ENCODE measurements at regions not wholly inside any gene's neighbourhood (a gene's known extent, or its start where the extent isn't known, plus 50 kb on each side); places are given as distances from the start of the nearest gene placed in this dataset.

DNA sequence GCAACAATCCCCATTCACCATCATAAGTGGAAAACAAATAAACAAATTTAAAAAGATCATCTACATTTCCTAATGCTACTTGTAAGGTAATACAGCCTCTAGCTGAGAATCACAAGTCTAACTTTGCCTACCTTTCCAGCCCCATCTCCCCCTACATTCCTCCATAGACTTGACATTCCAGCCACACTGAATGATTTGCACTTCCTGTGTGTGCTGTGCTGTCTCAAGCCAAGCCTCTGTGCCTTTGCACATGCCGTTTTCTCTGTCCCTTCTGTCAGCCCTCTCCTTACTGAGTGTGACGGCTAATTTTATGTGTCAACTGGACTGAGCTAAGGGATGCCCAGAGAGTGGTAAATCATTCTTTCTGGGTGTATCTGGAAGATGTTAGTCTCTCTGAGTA is 82.4 kb upstream of the MBIP start:
- Mint-ChIP-seq H3K27ac (no peak overlapping the region), H3K4me1 (ENCODE audit: low read depth) (no peaks in the 10 kb centered on the region), H3K36me3 (ENCODE audit: low read depth) (no peaks in the 10 kb centered on the region), H3K27me3 (ENCODE audit: insufficient read depth) (peaks cover 4% of the 10 kb centered on the region), H3K9me3 (no peaks in the 10 kb centered on the region), H3K4me3 (no peak overlapping the region)
- intact Hi-C loops (cut with micrococcal nuclease): no loop called here
- no peak for DNase-seq (ENCODE audit: low spot score)

DNA sequence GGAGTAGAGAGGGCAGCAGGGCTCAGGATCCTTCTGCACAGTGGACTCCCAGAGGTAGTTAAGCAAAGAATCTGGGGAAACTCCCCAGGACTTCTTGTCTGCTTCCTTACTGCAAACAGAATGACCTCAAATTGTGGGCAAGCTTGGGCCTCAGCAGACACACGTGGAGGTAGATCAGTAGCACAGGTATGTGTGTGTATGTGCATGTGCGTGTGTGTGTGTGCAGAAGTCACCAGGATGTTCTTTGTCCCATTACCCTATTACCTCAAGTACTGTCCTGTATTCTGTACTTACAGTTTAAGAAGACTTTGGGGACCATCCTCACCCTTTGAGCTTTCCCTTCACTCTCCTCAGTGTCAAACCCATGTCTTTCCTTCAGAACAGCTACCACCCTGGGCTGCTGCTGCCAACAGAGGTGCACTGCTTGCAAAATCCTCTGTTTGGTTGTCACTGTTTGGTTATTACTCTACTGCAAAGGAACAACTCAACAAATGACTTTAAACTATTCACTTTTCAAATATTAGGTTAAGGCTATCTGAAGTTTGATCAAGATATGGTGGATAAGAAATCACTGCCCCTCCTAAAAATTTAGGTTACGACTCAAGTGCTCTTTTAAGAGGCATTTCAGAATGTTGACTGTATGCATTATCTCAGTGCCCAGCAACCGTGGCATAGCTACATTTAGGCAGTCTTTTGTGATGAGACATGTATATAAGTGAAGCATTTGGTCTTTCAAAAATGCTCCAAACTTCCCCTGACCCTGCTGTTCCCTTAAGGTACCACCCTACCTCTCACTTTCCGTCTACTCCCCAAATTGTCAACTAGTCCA is 78.2 kb upstream of the MBIP start:
- Mint-ChIP-seq H3K9me3 (no peaks in the 10 kb centered on the region), H3K27me3 (ENCODE audit: insufficient read depth) (peaks cover 3% of the 10 kb centered on the region), H3K36me3 (ENCODE audit: low read depth) (no peaks in the 10 kb centered on the region), H3K4me3 (no peak overlapping the region), H3K27ac (no peak overlapping the region), H3K4me1 (ENCODE audit: low read depth) (no peaks in the 10 kb centered on the region)
- DNase-seq (ENCODE audit: low spot score): no peak
- intact Hi-C loops (cut with micrococcal nuclease): no loop called here

DNA sequence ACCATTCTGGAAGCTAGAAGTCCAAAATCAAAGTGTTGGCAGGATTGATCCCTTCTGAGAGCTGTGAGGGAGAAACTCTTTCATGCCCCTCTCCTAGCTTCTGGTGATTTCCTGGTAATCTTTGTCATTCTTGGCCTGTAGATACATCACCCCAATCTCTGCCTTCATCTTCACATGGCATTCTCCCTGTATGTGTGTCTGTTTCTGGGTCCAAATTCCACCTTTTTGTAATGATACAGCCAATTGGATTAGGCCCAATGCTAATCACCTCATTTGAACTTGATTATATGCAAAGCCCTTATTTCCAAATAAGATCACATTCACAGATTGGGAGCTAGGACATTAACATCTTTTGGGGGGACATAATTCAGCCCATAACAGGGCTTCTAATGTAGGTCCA is 76.9 kb upstream of the MBIP start:
- H3K36me3 Mint-ChIP-seq (ENCODE audit: low read depth): no peaks in the 10 kb centered on the region

DNA sequence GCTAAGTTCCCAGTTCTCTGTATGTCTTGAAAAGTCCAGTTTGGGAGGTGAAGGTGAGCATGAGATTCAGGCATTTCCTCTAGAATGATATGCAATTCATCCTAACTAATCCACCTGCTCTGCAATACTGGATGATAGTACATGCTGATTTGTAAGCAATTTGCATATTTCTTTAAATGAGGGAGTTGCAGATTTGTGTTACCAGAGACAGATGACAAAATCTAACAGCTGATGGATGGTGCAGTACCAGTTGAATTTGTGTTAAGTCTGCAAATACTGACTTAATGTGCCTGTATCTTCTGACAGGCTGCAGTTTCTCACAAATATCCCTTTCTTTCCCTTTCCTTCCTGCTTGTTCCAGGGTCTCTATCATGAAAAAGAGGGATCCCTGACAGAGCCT is 76.4 kb upstream of the MBIP start:
- Mint-ChIP-seq H3K4me3 (no peak overlapping the region), H3K27me3 (ENCODE audit: insufficient read depth) (peaks cover 3% of the 10 kb centered on the region), H3K9me3 (no peaks in the 10 kb centered on the region), H3K36me3 (ENCODE audit: low read depth) (no peaks in the 10 kb centered on the region), H3K4me1 (ENCODE audit: low read depth) (no peaks in the 10 kb centered on the region), H3K27ac (no peak overlapping the region)
- no peak for DNase-seq (ENCODE audit: low spot score)
- intact Hi-C loops (cut with micrococcal nuclease): no loop called here

More for the DNA sequence above, 76.9 kb upstream of the MBIP start:
- H3K4me3 Mint-ChIP-seq: no peak overlapping the region
- H3K4me1 Mint-ChIP-seq (ENCODE audit: low read depth): no peaks in the 10 kb centered on the region
- no peaks in the 10 kb centered on the region for H3K9me3 Mint-ChIP-seq
- peaks cover 3% of the 10 kb centered on the region for H3K27me3 Mint-ChIP-seq (ENCODE audit: insufficient read depth)
- DNase-seq (ENCODE audit: low spot score): no peak
- no peak overlapping the region for H3K27ac Mint-ChIP-seq
- intact Hi-C loops (cut with micrococcal nuclease): no loop called here

DNA sequence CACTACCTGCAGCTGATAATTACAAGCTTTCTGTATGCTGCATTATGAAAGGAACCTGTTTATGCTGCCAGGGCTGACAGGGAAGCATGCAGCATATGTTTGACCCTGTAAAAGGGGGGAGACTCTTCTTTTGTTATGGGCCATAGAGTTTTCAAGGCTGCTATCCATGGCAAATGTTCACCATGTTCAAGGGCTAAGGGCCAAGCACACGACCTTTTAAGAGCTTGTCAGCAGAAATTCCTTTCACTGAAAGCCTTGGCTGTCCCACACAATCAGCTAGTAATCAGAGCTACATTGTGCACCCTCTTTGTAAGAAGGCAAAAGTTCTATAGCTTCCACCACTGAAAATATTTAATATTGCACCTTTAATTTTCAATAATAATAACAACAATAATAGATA is 74.2 kb upstream of the MBIP start:
- no peak for DNase-seq (ENCODE audit: low spot score)
- Mint-ChIP-seq H3K36me3 (ENCODE audit: low read depth) (no peaks in the 10 kb centered on the region), H3K9me3 (no peaks in the 10 kb centered on the region), H3K27ac (no peak overlapping the region), H3K4me3 (no peak overlapping the region), H3K27me3 (ENCODE audit: insufficient read depth) (peaks cover 5% of the 10 kb centered on the region), H3K4me1 (ENCODE audit: low read depth) (no peaks in the 10 kb centered on the region)
- intact Hi-C loops (cut with micrococcal nuclease): no loop called here

DNA sequence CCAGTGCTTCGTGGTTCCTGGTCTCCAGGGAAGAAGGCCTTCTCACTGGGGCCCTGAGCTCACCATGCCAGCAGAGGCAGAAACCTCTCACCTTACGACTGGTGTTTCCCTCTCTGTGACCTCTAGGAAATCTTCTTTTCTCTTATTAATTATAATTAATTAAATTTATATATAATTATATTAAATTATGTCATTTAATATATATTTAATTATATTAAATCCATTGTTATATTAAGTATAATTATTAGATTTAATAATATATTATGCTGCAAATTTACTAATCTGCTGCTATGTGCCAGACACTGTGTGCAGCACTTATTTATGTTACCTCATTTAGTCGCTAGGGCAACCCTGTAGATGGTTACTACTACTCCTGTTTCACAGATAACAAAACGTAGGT is 70.3 kb upstream of the MBIP start:
- H3K27ac Mint-ChIP-seq: no peak overlapping the region
- H3K27me3 Mint-ChIP-seq (ENCODE audit: insufficient read depth): peaks cover 3% of the 10 kb centered on the region
- no peak overlapping the region for H3K4me3 Mint-ChIP-seq
- H3K4me1 Mint-ChIP-seq (ENCODE audit: low read depth): no peaks in the 10 kb centered on the region
- no peaks in the 10 kb centered on the region for H3K9me3 Mint-ChIP-seq
- no peak for DNase-seq (ENCODE audit: low spot score)
- intact Hi-C loops (cut with micrococcal nuclease): no loop called here
- H3K36me3 Mint-ChIP-seq (ENCODE audit: low read depth): no peaks in the 10 kb centered on the region

DNA sequence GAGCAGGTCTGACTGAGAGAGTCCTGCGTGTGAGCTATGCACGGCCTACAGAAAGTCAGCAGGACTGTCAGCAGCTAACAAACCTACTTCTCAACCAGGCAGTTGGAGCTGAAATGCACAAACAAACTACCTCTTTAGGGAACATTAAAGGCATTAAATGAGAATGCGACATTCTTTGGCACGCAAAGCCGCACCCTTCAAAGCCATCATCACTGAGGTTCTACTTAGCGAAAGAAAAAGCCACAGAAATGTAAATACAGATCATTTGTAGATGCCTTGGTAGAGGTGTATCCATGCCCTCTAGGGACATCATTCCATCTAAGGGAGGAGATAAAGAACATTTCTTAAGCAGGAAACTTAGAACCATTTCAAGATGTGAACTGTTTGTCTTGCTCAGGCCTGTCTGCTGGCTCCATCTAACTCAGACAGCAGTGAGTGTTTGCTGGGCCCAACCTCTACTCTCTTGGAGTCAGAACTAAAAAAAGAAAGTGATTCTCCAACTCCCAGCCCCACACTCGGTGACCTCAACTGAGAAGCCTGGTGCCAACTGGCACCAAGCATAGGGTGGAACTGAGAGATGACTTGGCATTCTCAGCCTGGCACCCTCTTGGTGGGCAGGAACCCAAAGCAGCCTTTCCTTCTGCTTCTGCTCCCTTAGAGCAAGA is 63.5 kb upstream of the MBIP start:
- no peak for DNase-seq (ENCODE audit: low spot score)
- intact Hi-C loops (cut with micrococcal nuclease): no loop called here
- no peak overlapping the region for H3K4me3 Mint-ChIP-seq
- H3K27ac Mint-ChIP-seq: no peak overlapping the region
- no peaks in the 10 kb centered on the region for H3K4me1 Mint-ChIP-seq (ENCODE audit: low read depth)
- H3K36me3 Mint-ChIP-seq (ENCODE audit: low read depth): no peaks in the 10 kb centered on the region
- H3K9me3 Mint-ChIP-seq: no peaks in the 10 kb centered on the region
- peaks cover 6% of the 10 kb centered on the region for H3K27me3 Mint-ChIP-seq (ENCODE audit: insufficient read depth)

DNA sequence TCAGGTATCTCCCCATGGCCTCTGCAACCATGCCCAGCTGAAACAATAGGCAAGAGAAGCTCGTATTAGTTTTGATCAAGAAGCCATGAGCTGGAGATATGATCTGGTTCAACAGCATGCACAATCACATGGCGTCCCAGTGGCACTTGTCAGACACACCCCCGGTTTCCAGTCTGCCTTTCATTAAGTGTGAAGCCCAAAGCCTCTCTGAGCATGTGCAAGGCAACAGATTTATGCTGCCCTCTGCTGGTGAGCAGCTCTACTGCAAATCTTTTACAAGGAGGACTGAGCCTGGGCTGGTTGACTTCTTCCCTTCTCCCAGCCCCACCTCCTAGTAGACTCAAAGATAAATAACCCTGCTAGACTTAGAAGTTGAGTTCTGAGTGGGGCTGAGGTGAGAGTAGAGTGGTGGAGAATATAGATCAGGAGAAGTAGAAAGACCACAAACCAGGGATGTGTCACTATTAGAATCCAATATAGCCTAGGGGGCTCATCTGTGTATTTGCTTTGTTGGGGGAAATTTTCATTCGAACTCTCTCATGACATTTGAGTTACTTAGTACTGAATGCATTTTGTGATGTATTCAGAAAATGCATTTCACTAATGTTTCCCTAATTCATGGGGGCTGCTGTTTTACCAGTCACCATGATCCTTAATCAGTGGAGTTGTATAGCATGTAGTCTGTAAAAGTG is 53.7 kb upstream of the MBIP start:
- Mint-ChIP-seq H3K4me1 (ENCODE audit: low read depth) (no peaks in the 10 kb centered on the region), H3K4me3 (no peak overlapping the region), H3K27ac (no peak overlapping the region), H3K36me3 (ENCODE audit: low read depth) (no peaks in the 10 kb centered on the region), H3K9me3 (no peaks in the 10 kb centered on the region), H3K27me3 (ENCODE audit: insufficient read depth) (no peaks in the 10 kb centered on the region)
- peak; percentile 43 for DNase-seq (ENCODE audit: low spot score)
- intact Hi-C loops (cut with micrococcal nuclease): loop anchor here (1.0 to 5.0 kb wide), 6 partner anchors 53 to 495 kb away; partner anchors contain the start of gene MBIP
